Neuronal stem cell (in vitro differentiated cells): ENCODE measurements at regions not wholly inside any gene's neighbourhood (a gene's known extent, or its start where the extent isn't known, plus 50 kb on each side); places are given as distances from the start of the nearest gene placed in this dataset.
"Not testable (repeated sequence)": the region's sequence is repeated elsewhere in the genome, so short reads cannot be mapped to it uniquely, and the experiment has no call there.

Experiments
- DNase-seq: peaks from one replicate; pipeline ENCODE4 v3.0.0-alpha.2; 2013; ENCODE audit warnings: low spot score
- H2AFZ ChIP-seq: one replicate; pipeline ENCODE4 v1.6.1; 2013; ENCODE audit warnings: mild to moderate bottlenecking, low read length, inconsistent platforms
- H2AK5ac ChIP-seq: 2 replicates; pipeline ENCODE4 v1.6.1; 2013; ENCODE audit warnings: low read depth, mild to moderate bottlenecking, inconsistent platforms, low read length, moderate library complexity, mixed read lengths
- H2BK120ac ChIP-seq: 2 replicates; pipeline ENCODE4 v1.6.1; 2013; ENCODE audit warnings: low read depth, mild to moderate bottlenecking, inconsistent platforms, low read length, moderate library complexity, mixed read lengths
- H2BK12ac ChIP-seq: one replicate; pipeline ENCODE4 v1.6.1; 2013; ENCODE audit warnings: low read length, inconsistent platforms
- H2BK15ac ChIP-seq: 2 replicates; pipeline ENCODE4 v1.6.1; 2013; ENCODE audit warnings: mild to moderate bottlenecking, low read length, inconsistent platforms, mixed read lengths
- H2BK5ac ChIP-seq: one replicate; pipeline ENCODE4 v1.6.1; 2013; ENCODE audit warnings: inconsistent platforms, mild to moderate bottlenecking, low read length, moderate library complexity
- H3K14ac ChIP-seq: one replicate; pipeline ENCODE4 v1.6.1; 2013; ENCODE audit warnings: low read length, inconsistent platforms
- H3K18ac ChIP-seq: 2 replicates; pipeline ENCODE4 v1.6.1; 2013; ENCODE audit warnings: low read length, inconsistent platforms
- H3K23ac ChIP-seq: 2 replicates; pipeline ENCODE4 v1.6.1; 2013; ENCODE audit warnings: low read depth, mild to moderate bottlenecking, mixed read lengths, low read length, inconsistent platforms; ENCODE audit not compliant: poor library complexity
- H3K27ac ChIP-seq: replicated peaks from 3 replicates; pipeline ENCODE4 v1.5.1; 2013; ENCODE audit warnings: low read length, inconsistent platforms
- H3K27me3 ChIP-seq, 3 experiments: 2 replicates each; pipeline ENCODE4 v1.6.1; 2013; ENCODE audit warnings: low read length in 3 of 3, mild to moderate bottlenecking in 2 of 3, inconsistent platforms in 1 of 3, low read depth in 1 of 3, mixed read lengths in 1 of 3, moderate library complexity in 1 of 3; ENCODE audit not compliant: control insufficient read depth in 3 of 3, insufficient read depth in 3 of 3
- H3K36me3 ChIP-seq, 2 donors: replicated peaks in 1 of 2; 2 replicates each; pipeline ENCODE4 v1.6.1; 2013; ENCODE audit warnings: low read length in 2 of 2; ENCODE audit not compliant: control insufficient read depth in 2 of 2, insufficient read depth in 2 of 2
- H3K4ac ChIP-seq: 2 replicates; pipeline ENCODE4 v1.6.1; 2013; ENCODE audit warnings: inconsistent platforms, mild to moderate bottlenecking, low read length, moderate library complexity
- H3K4me1 ChIP-seq, 2 donors: 1 replicate in 1 of 2; 2 replicates in 1 of 2; pipeline ENCODE4 v1.6.1; 2013; ENCODE audit warnings: low read length in 2 of 2, low read depth in 1 of 2; ENCODE audit not compliant: control insufficient read depth in 2 of 2, insufficient read depth in 1 of 2
- H3K4me2 ChIP-seq: one replicate; pipeline ENCODE4 v1.6.1; 2013; ENCODE audit warnings: mild to moderate bottlenecking, low read length, inconsistent platforms; ENCODE audit not compliant: insufficient read depth, poor library complexity, severe bottlenecking
- H3K4me3 ChIP-seq, 2 donors: 2 replicates each; pipeline ENCODE4 v1.5.1; 2013; ENCODE audit warnings: low read length in 2 of 2, mild to moderate bottlenecking in 2 of 2, inconsistent platforms in 1 of 2, moderate library complexity in 1 of 2
- H3K79me1 ChIP-seq: one replicate; pipeline ENCODE4 v1.6.1; 2013; ENCODE audit warnings: low read depth, mild to moderate bottlenecking, inconsistent platforms, low read length, moderate library complexity
- H3K9ac ChIP-seq: one replicate; pipeline ENCODE4 v1.6.1; 2013; ENCODE audit warnings: mild to moderate bottlenecking, low read depth, low read length, inconsistent platforms; ENCODE audit not compliant: poor library complexity
- H3K9me3 ChIP-seq, 2 donors: replicated peaks in 1 of 2; 2 replicates each; pipeline versions ENCODE3 to v1.6.1; 2013; ENCODE audit warnings: low read length in 2 of 2, mild to moderate bottlenecking in 2 of 2, inconsistent platforms in 1 of 2, low read depth in 1 of 2, mixed read lengths in 1 of 2, moderate library complexity in 1 of 2; ENCODE audit not compliant: control insufficient read depth in 2 of 2, insufficient read depth in 1 of 2
- H4K8ac ChIP-seq: one replicate; pipeline ENCODE4 v1.6.1; 2013; ENCODE audit warnings: low read depth, mild to moderate bottlenecking, inconsistent platforms, low read length, moderate library complexity
- H4K91ac ChIP-seq: one replicate; pipeline ENCODE4 v1.6.1; 2013; ENCODE audit warnings: low read length, low read depth, mild to moderate bottlenecking, inconsistent platforms; ENCODE audit not compliant: poor library complexity
- WGBS, 2 donors: extraction: QIAGEN DNeasy Blood & Tissue Kit; methylation state at CpG; one replicate each; pipeline ENCODE4 v1.1.7; 2013; ENCODE audit warnings: missing lambda C conversion rate in 2 of 2, mixed read lengths in 1 of 2; ENCODE audit not compliant: insufficient read length in 2 of 2, insufficient replicate concordance in 1 of 2; ENCODE audit errors: extremely low coverage in 2 of 2; 5-methylcytosine and 5-hydroxymethylcytosine counted together

DNA sequence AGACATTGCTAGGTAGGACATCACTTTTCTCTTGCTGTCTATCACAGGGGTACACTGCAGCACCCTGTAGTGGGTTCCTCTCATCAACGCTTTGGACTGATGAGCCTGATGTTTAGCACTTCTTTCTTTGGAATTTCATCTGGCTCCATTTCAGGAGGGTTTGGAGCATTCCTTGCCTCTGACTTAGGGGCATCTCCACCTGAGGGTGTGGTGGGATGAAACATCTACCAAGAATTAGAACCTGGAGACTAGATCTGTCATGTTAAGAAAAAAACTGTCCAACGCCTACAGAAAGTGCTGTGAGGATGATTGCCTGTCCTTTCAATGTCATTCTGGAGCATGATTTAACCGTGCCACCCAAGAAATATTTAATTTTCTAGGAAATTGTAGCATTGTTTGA, 648.4 kb downstream of the ETS1 start:
- Histone ChIP-seq H3K14ac (no peak overlapping the region), H3K18ac (peak overlapping the region; percentile 22), H2AK5ac (peak overlapping the region; percentile 40), H2BK15ac (no peak overlapping the region), H2BK120ac (no peak overlapping the region), H3K4me3 (no peak overlapping the region), H3K4me1 (peaks cover 4 to 22% of the 10 kb centered on the region in 2 donors), H3K4ac (no peak overlapping the region), H3K23ac (no peak overlapping the region), H3K36me3 (no peaks in the 10 kb centered on the region), H2BK12ac (no peak overlapping the region), H2BK5ac (peak overlapping the region; percentile 16), H3K27ac (no peak overlapping the region), H2AFZ (no peak overlapping the region), H4K91ac (no peak overlapping the region), H3K9me3 (no peaks in the 10 kb centered on the region), H3K4me2 (no peak overlapping the region), H3K9ac (no peak overlapping the region), H3K79me1 (no peaks in the 10 kb centered on the region), H4K8ac (no peak overlapping the region), H3K27me3 (no peaks in the 10 kb centered on the region)
- no peak for DNase-seq
- no CpG with 5 or more reads among the region's 3 CpGs for WGBS, 2 donors

DNA sequence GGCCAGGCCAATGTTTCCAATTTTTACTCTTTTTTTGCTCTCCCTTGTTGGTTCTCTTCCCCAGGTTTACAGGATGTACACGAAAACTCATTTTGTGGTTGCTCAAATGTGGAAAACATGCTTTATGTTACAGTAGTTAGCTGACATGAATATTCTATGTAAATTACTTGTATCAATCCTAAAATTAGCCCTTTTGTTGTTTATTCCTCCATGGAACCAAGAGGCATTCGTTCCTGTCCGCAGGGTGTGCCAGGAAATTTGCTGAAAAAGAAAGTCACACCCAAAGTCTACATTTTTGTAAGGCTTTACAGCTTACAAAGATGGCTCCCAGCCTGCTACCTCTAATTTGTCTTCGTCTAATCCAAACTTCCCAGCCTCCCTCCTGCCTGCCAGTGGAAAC, 652.3 kb downstream of the ETS1 start:
- H3K23ac ChIP-seq, result no peak overlapping the region
- no peak overlapping the region for H3K18ac ChIP-seq
- no peak overlapping the region for H2BK15ac ChIP-seq
- no peaks in the 10 kb centered on the region for H3K36me3 ChIP-seq
- H4K8ac ChIP-seq, result no peak overlapping the region
- peaks cover 0 to 11% of the 10 kb centered on the region in 2 donors for H3K9me3 ChIP-seq
- H2AK5ac ChIP-seq, result no peak overlapping the region
- no peak overlapping the region for H3K4ac ChIP-seq
- no peak overlapping the region for H3K4me2 ChIP-seq
- H3K27me3 ChIP-seq, result no peaks in the 10 kb centered on the region
- H2BK12ac ChIP-seq, result no peak overlapping the region
- no peak overlapping the region for H2AFZ ChIP-seq
- no peak overlapping the region for H3K4me3 ChIP-seq
- peaks cover 4 to 20% of the 10 kb centered on the region in 2 donors for H3K4me1 ChIP-seq
- H4K91ac ChIP-seq, result no peak overlapping the region
- no peak overlapping the region for H3K14ac ChIP-seq
- H3K27ac ChIP-seq, result no peak overlapping the region
- no peak overlapping the region for H2BK120ac ChIP-seq
- H2BK5ac ChIP-seq, result no peak overlapping the region
- WGBS, 2 donors, result no CpG with 5 or more reads among the region's 4 CpGs
- H3K79me1 ChIP-seq, result no peaks in the 10 kb centered on the region
- no peak for DNase-seq
- H3K9ac ChIP-seq, result no peak overlapping the region

DNA sequence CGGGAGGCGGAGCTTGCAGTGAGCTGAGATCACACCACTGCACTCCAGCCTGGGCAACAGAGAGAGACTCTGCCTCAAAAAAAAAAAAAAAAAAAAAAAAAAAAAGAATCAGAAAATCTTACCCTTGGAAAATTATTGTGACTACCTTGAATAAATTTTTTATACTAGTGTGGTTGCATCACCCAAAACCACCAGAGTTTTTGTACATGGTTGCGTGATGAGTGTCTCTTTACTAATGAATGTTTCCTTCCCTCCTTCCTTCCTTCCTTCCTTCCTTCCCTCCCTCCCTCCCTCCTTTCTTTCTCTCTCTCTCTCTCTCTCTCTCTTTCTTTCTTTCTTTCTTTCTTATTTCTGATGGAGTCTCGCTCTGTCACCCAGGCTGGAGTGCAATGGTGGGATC, 653.4 kb downstream of the ETS1 start:
- H3K9me3 ChIP-seq, result peaks cover 0 to 11% of the 10 kb centered on the region in 2 donors
- not testable (repeated sequence) for H3K4me3 ChIP-seq, H2AK5ac ChIP-seq, H2AFZ ChIP-seq, H4K91ac ChIP-seq, H3K27ac ChIP-seq, H3K4me2 ChIP-seq, H4K8ac ChIP-seq, H2BK15ac ChIP-seq, H3K36me3 ChIP-seq, H2BK12ac ChIP-seq, DNase-seq, H3K4ac ChIP-seq, H3K18ac ChIP-seq, H3K27me3 ChIP-seq, H2BK5ac ChIP-seq, H3K9ac ChIP-seq, H2BK120ac ChIP-seq, H3K23ac ChIP-seq, H3K79me1 ChIP-seq, H3K14ac ChIP-seq
- peaks cover 4 to 20% of the 10 kb centered on the region in 2 donors for H3K4me1 ChIP-seq
- no CpG with 5 or more reads among the region's 4 CpGs for WGBS, 2 donors

GRCh38 chr11:127931803-127932202, 655.6 kb downstream of the ETS1 start:
- H3K9me3 ChIP-seq, result peaks cover 2 to 11% of the 10 kb centered on the region in 2 donors
- H3K4me2 ChIP-seq, result no peak overlapping the region
- no peak overlapping the region for H3K23ac ChIP-seq
- H2AFZ ChIP-seq, result peak overlapping the region; percentile 17
- no peak overlapping the region for H2AK5ac ChIP-seq
- no peak overlapping the region for H3K27ac ChIP-seq
- no peak overlapping the region for H3K14ac ChIP-seq
- H3K36me3 ChIP-seq, result no peaks in the 10 kb centered on the region
- no peak overlapping the region for H3K9ac ChIP-seq
- no peak overlapping the region for H2BK12ac ChIP-seq
- H3K4me3 ChIP-seq, result no peak overlapping the region
- H3K79me1 ChIP-seq, result no peaks in the 10 kb centered on the region
- no peak overlapping the region for H3K18ac ChIP-seq
- WGBS, 2 donors, result no CpG with 5 or more reads among the region's 7 CpGs
- H2BK5ac ChIP-seq, result no peak overlapping the region
- peaks cover 2 to 8% of the 10 kb centered on the region in 2 donors for H3K4me1 ChIP-seq
- H2BK120ac ChIP-seq, result no peak overlapping the region
- DNase-seq, result no peak
- H4K8ac ChIP-seq, result no peak overlapping the region
- no peak overlapping the region for H3K4ac ChIP-seq
- no peak overlapping the region for H4K91ac ChIP-seq
- H3K27me3 ChIP-seq, result no peaks in the 10 kb centered on the region
- H2BK15ac ChIP-seq, result no peak overlapping the region
